ENCODE measurements at regions not wholly inside any gene's neighbourhood (a gene's known extent, or its start where the extent isn't known, plus 50 kb on each side); places are given as distances from the start of the nearest gene placed in this dataset.
A peak's percentile ranks its signal among the peaks of the same experiment; 100 is the strongest.
"Not testable (repeated sequence)": the region's sequence is repeated elsewhere in the genome, so short reads cannot be mapped to it uniquely, and the experiment has no call there.

DNA sequence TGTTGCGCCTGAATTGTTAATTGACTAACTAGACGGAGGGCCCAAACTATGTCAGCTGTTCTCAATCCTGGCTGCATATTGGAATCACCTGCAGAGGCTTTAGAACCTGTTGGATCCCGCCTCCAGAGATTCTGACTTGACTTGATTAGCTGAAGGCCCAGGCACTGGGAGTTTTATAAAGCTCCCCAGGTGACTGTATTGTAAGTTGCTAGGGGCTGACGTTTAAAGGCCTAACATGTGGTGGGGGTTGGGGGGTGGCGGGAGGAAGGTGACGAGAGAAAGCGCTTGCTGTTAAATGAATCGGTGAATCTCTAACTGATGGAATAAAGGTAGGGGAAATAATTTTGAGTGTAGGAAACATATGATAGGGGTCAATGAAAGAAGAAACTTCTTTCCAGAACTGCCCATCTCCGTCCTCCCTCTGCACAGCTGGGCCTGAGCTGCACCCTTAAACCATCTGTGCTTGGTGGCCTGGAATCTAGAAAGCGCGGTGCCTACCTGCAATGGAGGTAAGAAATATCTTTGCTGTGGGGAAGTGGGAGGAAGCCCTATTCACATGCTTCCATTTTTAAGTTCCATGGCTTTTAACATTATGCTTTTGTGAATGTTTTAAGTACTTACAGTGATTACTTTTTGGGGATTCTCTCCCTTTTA lies 225.0 kb upstream of the FAM3C start:
- DNase-seq (ENCODE audit: low read depth) = no peak

DNA sequence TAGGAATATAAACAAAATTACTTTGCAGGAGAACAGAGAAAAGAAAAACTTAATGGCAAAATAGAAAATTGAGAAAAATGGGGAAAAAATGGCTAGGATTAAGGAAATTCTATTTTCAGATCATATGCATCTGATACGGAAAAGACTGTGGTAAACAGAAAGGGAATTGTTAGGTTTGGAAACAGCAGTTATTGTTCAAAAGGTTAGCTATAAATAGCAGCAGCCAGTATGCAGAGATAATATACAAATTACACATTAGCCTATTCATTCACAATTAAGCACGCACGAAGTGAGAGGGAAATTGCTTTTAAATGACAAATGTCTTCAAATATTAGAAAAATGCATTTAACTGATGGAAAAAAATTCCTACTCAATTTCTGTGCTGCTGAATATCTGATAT lies 224.1 kb upstream of the FAM3C start:
- no peak for DNase-seq (ENCODE audit: low read depth)

DNA sequence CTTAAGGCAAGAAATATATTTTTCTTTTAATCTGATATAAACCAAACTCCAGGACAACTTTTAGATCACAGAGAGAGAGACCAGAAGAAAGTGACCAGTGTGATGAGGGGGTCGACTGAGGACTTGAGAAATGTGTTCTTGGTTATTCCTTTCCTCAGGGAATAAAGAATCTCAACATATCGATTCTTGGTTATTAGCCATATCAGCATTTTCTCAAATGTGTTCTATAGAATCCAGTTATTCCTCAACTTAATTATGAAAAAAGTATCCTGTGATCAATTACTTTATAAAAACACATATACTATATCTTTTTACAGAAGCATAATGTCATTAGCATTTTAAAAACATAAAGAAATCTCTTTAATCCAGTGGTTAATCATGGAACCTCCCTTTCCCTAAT lies 222.1 kb upstream of the FAM3C start:
- no peak for DNase-seq (ENCODE audit: low read depth)

DNA sequence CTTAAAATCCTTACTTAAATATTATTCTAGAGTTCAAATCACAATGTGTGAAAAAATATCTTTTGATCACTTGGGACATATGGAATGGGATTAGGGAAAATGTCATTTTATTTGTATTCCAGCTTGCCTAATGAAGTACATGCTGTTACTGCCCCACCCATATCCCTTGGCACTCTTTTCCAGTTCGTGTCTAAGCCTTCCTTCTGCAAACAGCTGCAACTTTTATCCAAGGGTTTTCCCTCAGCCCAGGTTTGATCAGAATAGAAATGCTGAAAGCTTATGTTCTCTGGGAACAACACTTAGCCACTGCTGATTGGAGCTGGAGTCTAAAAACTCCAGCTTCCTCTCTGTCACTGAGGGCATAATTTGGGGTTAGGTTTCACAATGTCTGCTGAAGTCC lies 214.1 kb upstream of the FAM3C start:
- no peak for DNase-seq (ENCODE audit: low read depth)

DNA sequence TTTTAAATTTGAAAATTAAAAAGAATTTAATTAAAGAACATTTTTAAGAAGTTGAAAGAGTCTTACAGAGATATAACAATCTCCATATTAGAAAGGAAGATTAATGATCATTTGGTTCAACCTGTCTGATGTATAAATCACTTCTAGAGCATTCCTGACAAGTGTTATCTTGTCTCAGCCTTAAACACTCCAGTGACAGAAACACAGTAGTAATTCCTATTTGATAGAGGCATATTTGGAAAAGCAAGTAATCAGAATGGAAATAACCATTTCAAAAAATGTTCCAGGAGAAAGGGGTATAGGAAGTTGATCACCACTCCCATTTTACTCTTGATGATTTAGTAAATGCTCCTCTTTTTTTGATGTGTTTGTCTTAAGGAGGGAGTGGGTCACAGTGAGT lies 213.1 kb upstream of the FAM3C start:
- DNase-seq (ENCODE audit: low read depth) = no peak

DNA sequence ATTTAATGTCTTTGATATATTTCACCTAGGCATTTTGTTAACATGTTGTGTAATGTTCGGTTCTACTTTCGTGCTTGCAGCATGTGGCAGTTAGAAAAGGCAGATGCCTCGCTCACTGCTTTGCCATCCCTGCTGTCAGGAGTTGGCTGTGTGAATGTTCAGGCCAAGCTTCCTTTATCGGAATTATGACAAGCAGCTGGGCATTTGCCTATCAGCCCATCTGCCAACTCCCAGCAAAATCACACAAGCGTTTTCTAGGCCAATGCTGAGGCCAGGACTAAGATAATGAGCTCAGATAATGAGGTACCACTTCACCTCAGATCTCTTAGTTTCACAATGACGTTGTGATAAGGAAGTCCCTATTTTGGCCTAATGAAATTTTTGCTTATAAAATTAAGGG lies 212.7 kb upstream of the FAM3C start:
- DNase-seq (ENCODE audit: low read depth) = no peak

DNA sequence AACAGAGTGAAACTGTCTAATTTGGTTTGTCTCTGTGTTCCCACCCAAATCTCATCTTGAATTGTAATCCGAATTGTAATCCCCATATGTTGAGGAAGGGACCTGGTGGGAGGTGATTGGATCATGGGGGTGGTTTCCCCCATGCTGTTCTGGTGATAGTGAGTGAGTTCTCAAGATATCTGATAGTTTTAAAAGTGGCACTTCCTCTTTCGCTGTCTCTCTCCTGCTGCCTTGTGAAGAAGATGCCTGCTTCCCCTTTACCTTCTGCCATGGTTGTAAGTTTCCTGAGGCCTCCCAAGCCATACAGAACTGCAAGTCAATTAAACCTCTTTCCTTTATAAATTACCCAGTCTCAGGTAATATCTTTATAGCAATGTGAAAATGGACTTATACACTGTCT lies 212.1 kb upstream of the FAM3C start:
- DNase-seq (ENCODE audit: low read depth) = not testable (repeated sequence)

DNA sequence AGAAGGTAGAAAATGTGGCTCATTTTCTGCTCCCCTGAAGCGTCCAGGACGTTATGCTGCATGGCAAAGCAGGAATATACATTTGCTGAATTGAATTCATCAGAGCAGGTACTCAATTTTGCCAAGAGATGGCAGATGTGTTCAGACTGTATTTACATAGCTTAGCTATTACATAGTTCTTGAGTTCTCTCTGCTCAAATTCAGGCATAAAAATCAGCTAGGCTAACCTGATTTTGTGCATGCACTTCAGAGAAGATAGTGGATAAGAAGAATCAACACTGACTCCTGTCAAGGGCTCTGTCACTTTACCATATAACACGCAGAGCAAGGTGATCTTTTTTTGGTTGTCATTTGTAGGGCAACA lies 209.2 kb upstream of the FAM3C start:
- DNase-seq (ENCODE audit: low read depth) = peak; percentile 17

DNA sequence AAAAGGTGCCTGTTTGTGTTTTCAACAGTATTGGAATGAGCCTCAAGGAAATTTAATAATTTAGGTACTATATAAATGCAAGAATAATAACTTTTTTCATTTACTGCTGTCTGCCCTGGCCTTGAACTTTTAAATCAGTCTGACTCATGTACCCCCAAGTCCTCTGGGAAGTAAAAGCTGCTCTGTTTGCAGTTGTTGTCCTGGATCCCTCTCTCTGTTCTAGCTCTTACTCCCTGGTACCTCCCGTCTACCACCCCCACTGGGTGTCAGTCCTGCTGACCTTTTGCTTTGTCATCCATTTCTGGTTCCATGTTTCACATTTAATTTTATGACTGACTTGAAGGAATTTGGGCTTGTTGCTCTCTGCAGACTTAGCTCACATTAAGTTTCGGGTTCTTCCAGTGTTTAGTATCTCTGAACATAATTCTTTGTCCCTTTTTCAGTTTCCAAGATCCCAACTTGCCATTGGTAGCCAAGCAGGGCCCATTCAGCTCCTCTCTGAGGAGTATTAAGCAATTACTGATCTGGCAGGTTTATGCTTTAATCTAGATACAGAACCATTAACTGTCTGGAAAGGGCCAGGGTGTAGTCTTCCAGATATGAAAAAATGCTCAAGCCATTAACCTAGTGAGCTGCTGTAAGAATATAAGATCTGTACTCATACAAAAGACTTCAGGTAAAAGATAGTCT lies 208.7 kb upstream of the FAM3C start:
- peak; percentile 14 for DNase-seq (ENCODE audit: low read depth)

DNA sequence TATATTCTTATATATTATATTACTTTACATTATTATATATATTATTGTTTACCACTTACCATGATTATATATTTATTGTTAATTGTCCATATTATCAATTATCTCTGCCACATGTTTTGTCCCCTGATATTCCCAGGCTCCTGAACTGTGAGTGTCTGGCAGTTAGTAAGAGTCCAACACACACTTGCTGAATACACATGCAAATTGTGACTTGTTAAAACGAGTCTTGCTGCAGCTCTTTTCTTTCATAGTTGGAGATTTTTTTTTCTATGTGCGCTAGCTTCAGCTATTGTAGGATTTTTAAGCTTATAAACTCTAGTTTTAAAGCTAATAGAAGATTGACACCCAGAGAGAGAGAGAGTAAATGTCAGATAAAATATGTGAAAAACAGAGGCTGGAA lies 207.8 kb upstream of the FAM3C start:
- DNase-seq (ENCODE audit: low read depth) = no peak

DNA sequence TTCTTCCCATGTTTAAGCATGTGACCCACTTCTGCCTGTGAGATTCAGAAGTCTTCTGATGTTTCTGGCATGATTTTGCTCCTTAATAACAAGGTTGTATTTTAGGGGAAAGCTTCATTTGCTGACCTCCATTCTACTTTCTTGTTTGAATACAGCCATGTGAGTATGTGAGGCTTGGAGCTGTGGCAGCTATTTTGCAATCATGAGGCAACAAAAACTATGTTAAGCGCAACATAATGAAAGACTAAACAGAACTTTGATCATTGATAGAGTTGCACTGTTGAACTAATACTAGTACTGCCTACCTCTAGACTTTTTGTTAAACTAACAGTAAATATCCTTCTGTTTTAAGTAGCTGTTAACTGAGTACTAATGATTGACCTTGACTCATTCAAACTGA lies 203.8 kb upstream of the FAM3C start:
- no peak for DNase-seq (ENCODE audit: low read depth)

DNA sequence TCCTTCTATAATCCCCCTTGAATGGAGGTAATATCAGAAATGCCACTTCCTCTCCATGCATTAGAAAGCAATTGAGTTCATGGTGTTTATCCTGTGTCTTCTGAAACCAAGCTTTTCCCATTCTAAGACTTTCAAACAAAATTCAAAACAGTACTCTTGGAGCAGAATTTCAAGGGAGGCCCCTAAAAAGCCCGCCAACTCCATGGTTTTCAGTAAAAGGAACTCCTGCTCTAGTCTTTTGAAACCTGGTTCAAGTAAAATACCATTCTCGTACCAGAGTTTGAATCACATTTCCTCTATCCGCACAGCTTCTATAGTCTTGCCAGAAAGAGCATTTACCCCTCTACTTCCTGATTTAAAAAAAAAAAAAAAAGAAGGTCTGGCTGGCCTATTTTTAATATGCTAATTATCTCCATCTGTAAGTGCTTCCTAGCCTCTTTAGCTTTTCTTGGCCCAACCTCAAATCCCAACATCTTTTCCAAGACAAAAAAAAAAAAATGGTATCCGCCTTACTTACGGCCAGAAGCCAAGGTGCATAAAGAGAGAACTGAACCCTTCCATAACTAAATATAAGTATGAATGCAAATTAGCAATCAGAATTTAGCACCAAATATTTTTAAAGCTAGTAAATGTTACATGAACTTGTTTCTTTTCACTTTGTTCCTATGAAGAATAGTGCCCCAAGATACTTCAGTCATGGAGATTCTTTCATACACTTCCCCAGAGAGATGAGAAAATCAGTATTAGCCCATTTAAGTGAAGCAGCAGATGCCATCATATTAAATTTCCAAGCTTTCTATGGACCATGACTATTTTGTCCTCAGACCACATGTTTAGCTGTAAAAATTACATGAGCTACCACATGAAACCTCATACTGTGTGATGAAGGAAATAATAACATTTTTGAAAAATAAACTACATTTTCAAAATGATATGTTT lies 199.9 kb upstream of the FAM3C start:
- DNase-seq (ENCODE audit: low read depth) = no peak

DNA sequence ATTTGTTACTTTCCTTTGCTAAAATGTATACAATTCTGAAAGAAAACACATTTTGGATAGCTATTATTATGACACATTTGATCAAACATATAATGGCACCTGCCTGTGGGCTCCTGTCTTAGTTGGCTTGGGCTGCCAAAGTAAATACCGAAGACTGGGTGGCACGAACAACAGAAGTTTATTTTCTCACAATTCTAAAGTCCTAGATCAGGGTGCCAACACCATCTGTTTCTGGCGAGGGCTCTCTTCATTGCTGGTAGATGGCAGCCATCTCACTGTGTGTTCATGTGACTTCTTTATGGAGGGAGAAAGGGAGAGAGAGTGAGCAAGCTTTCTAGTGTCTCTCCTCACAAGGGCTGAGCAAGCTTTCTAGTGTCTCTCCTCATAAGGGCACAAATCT lies 195.8 kb upstream of the FAM3C start:
- DNase-seq (ENCODE audit: low read depth) = no peak

DNA sequence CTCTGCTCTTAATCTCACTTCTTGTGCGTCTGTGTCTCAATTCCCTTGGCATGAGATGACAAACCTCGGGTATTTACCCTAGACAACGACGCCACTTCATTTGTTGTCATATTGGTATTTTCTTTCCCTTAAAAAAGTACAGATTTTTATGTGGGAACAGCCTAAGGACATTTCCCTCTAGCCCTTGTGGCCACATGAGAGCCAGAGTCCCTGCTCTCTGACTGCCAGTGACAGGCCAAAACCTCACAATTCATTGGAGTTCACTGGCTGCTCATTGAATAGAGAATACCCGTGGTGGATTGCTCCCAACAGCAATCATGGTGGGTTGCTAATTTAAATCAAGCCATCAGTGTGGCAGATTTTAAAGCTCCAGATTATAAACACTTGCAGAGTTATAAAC lies 191.3 kb upstream of the FAM3C start:
- no peak for DNase-seq (ENCODE audit: low read depth)

DNA sequence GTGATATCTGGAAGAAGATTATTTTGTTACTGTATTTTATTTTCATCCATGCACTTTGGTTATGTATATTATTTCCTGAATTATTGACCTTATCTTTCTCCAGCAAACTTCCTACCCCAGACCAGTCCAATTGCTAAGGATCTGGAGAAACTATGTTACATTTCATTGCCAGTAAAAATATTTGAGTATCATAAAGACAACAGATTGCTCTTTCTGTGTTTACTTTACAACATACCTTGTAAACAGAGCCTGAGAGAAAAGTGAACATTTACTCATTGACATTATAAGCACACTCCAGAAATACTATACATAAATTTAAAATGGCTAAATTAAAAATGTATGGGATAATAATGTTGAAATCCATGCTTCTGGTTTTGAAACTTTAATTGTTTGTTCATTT lies 186.2 kb upstream of the FAM3C start:
- DNase-seq (ENCODE audit: low read depth) = no peak

DNA sequence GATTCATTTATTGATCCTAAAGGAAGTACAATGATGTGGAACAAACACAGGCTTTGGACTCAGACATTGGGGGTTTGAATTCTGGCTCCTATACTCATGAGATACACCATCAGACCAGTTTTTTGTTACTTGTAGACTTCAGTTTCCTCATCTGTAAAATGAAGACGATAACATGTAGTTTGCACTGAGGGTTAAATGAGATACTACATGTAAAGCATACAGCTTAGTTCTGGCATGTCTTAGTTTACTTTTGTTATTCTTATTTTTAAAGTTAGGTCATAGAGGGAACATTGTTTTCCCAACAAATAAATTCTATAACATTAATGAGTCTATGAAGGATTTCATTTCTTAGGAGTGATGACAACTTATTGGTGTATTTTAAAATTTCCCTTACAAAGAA lies 183.5 kb upstream of the FAM3C start:
- no peak for DNase-seq (ENCODE audit: low read depth)

DNA sequence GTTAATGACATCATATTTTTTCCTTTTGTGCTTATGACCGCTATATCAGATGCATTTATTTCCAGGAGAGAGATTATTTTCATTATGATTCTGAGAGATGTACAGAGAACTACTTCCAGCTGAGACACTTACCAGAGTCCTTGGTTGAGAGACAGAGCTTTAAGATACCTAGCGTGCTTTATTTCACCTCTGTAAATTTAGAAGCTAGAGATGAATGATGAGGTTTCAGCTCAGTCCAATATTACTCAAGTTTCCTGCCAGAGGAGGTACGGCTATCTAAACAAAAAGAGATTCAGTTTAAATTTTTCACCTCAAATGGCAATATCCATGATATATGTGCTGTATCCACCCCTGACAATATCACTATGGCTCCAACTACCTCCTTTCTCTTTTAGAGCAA lies 182.6 kb upstream of the FAM3C start:
- no peak for DNase-seq (ENCODE audit: low read depth)

DNA sequence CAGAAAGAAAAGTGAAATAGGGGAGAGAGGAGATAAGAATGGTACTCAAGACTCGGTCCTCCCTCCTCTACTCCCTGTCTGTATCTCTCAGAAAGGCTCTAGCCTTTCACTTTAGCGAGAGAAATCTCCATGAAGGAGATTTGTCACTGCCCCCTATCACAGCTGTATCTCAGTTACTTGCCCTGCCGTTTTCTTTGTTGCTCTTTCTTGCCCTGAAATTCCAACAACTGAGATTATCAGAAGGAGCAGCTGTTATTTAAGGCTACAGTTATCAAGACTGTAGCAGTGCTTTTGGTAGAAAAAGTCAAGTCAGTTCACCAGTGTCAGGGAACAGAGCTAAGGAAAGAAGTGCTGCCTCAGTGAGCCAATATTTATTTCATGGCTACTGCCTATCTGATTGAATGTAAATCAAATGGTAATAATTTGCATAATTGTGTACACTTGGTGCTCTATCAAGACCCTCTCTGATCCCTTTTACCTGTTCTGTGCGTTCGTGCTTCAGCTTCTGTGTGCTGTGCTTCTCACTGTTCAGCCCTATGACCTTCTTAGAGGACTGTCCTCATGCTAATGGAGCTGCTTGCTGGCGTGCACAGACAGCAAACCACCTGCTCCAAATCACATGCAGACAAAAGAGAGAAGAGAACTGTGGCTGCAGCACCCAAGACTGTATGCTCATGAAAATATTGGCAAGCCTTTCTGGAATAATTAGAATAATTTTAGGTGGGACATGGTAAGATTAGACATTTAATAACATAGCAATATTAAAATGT lies 180.2 kb upstream of the FAM3C start:
- DNase-seq (ENCODE audit: low read depth) = no peak

DNA sequence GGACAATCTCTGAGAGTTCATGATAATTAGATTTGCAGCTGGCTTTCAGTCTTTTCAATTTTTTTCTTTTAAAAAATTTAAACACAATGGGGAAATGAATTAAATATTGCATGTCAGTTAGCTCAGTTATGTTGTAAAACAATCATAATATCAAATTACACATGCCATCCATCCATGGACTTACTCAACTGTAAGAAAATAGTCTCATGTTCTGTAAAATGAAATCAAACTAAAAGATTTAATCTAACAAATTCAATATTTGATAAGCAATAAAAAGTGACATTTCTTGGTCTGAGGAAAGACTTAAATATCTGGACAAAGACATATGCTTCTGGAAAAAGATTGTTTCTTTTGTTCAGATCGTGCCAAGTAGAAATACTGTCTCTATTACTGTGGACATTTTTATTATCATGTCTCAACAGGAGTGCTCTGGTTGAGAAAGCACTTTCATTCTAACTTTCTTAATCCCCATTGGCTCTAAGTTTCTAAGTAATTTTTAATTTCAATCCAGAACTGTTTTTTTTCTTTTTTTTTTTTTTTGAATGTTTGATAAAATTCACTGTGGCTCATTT lies 179.2 kb upstream of the FAM3C start:
- DNase-seq (ENCODE audit: low read depth) = no peak

DNA sequence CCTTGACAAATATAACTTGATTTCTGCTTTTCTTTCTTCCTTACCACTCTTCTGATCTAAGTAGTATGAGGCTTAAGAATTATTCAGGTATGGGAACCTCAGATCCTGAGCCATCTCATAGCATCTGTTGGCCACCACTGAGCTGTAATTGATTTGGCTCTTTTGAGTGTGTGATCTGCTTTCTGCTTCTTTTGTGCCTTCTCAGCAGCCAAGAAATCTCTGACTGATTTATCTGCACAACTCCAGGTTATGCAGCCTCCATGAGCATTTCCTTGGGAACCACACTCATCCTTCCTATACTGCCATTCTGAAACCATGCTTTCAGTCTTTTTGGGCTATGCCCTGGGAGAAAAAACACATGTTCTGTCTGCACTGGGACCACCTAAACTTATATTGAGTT lies 178.0 kb upstream of the FAM3C start:
- no peak for DNase-seq (ENCODE audit: low read depth)

DNA sequence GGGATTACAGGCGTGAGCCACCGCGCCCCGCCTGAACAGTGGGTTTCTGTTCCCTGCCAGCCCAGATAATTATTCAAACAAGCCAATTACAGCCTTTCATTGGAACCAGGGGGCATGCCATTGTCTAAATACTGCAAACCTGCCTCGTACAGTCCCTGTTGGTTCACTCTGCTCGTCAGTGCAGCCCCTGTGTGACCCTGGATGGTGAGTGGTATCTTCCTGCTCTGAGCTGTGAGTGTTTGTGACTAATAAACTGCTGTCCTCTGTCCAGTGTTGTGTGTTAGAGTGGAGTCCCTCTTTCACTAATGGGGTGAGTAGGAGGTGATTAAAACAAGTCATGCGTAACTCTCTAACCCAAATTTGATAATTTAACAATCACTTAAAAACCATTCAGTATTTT lies 176.5 kb upstream of the FAM3C start:
- DNase-seq (ENCODE audit: low read depth) = no peak

DNA sequence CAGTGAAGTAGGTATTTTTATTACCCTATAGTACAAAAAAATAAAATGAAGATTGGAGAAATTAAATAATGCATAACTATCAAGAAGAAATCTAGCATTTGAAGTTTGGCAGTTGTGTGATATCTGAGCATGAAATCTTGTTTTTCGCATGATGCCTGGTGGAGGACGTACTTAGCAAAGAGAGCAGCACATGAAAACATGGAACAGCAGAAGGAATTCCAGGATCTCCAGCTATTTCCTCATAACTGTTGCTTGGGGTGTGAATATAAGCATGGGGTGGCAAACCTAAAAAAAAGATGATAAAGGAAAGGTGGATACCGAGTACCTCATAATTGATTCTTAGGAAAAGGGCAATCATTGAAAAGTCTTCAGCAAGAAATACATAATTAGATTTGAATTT lies 174.3 kb upstream of the FAM3C start:
- DNase-seq (ENCODE audit: low read depth) = no peak

Measured in fibroblast of the conjunctiva (primary cell).